BE2C (cell line): ENCODE measurements at regions not wholly inside any gene's neighbourhood (a gene's known extent, or its start where the extent isn't known, plus 50 kb on each side); places are given as distances from the start of the nearest gene placed in this dataset.
"Not testable (repeated sequence)": the region's sequence is repeated elsewhere in the genome, so short reads cannot be mapped to it uniquely, and the experiment has no call there.

Experiments used
- DNase-seq: peaks from one replicate; pipeline ENCODE4 v3.0.0-alpha.2; 2020
- H3K27me3 ChIP-seq: fragments of 250-450 bp; sonication (Bioruptor Pico); 2 replicates; pipeline ENCODE4 v1.5.1; 2020; ENCODE audit warnings: mild to moderate bottlenecking
- H3K36me3 ChIP-seq: fragments of 250-450 bp; sonication (Bioruptor Pico); 2 replicates; pipeline ENCODE4 v1.5.1; 2020; ENCODE audit warnings: mild to moderate bottlenecking
- H3K4me1 ChIP-seq: fragments of 250-450 bp; sonication (Bioruptor Pico); 2 replicates; pipeline ENCODE4 v1.5.1; 2020
- H3K4me3 ChIP-seq: 2 replicates; pipeline ENCODE4 v1.5.1; 2011; ENCODE audit warnings: low read depth, low read length
- H3K9me3 ChIP-seq: fragments of 250-450 bp; sonication (Bioruptor Pico); 2 replicates; pipeline ENCODE4 v1.5.1; 2020
- CTCF ChIP-seq: IDR thresholded peaks from 2 replicates; pipeline ENCODE4 v1.5.1; 2012; ENCODE audit warnings: mild to moderate bottlenecking, low read depth, low read length

GRCh38 chr7:120077777-120078176, 195.2 kb upstream of the KCND2 start:
- TF ChIP-seq CTCF = no peak
- Histone ChIP-seq H3K9me3 (no peaks in the 10 kb centered on the region), H3K4me3 (no peak overlapping the region), H3K4me1 (no peaks in the 10 kb centered on the region), H3K27me3 (no peaks in the 10 kb centered on the region), H3K36me3 (no peaks in the 10 kb centered on the region)
- DNase-seq = no peak

- H3K4me1 ChIP-seq = no peaks in the 10 kb centered on the region
- H3K27me3 ChIP-seq = no peaks in the 10 kb centered on the region
- no peak for TF ChIP-seq CTCF
- no peak for DNase-seq
- H3K4me3 ChIP-seq = no peak overlapping the region
- no peaks in the 10 kb centered on the region for H3K9me3 ChIP-seq
- no peaks in the 10 kb centered on the region for H3K36me3 ChIP-seq
Observed at GRCh38 chr7:120079022-120079421, 194.0 kb upstream of the KCND2 start.

- Histone ChIP-seq H3K4me3 (no peak overlapping the region), H3K9me3 (no peaks in the 10 kb centered on the region), H3K4me1 (no peaks in the 10 kb centered on the region), H3K27me3 (no peaks in the 10 kb centered on the region), H3K36me3 (no peaks in the 10 kb centered on the region)
- TF ChIP-seq CTCF = no peak
- DNase-seq = no peak
Observed at GRCh38 chr7:120079704-120080103, 193.3 kb upstream of the KCND2 start.

- not testable (repeated sequence) for H3K36me3 ChIP-seq, H3K4me1 ChIP-seq, DNase-seq, H3K27me3 ChIP-seq, H3K4me3 ChIP-seq, H3K9me3 ChIP-seq
Observed at GRCh38 chr7:120086468-120086867, 186.5 kb upstream of the KCND2 start.

- Histone ChIP-seq H3K4me3 (no peak overlapping the region), H3K36me3 (no peaks in the 10 kb centered on the region), H3K9me3 (no peaks in the 10 kb centered on the region), H3K4me1 (no peaks in the 10 kb centered on the region), H3K27me3 (no peaks in the 10 kb centered on the region)
- no peak; the same call in 1 of the 2 replicates for TF ChIP-seq CTCF
- peak; percentile 7 for DNase-seq
Observed at GRCh38 chr7:120089968-120090367, 183.0 kb upstream of the KCND2 start.

- H3K4me1 ChIP-seq = no peaks in the 10 kb centered on the region
- no peaks in the 10 kb centered on the region for H3K36me3 ChIP-seq
- DNase-seq = no peak
- no peak overlapping the region for H3K4me3 ChIP-seq
- H3K9me3 ChIP-seq = no peaks in the 10 kb centered on the region
- no peaks in the 10 kb centered on the region for H3K27me3 ChIP-seq
- no peak for TF ChIP-seq CTCF
Observed at GRCh38 chr7:120091807-120092206, 181.2 kb upstream of the KCND2 start.

- TF ChIP-seq CTCF = no peak
- Histone ChIP-seq H3K27me3 (no peaks in the 10 kb centered on the region), H3K4me3 (no peak overlapping the region), H3K36me3 (no peaks in the 10 kb centered on the region), H3K4me1 (no peaks in the 10 kb centered on the region), H3K9me3 (no peaks in the 10 kb centered on the region; the same call in 1 of the 2 replicates)
- no peak for DNase-seq
Observed at GRCh38 chr7:120097020-120097419, 176.0 kb upstream of the KCND2 start.
